ENCODE measurements at regions not wholly inside any gene's neighbourhood (a gene's known extent, or its start where the extent isn't known, plus 50 kb on each side); places are given as distances from the start of the nearest gene placed in this dataset.
"Not testable (repeated sequence)": the region's sequence is repeated elsewhere in the genome, so short reads cannot be mapped to it uniquely, and the experiment has no call there.

DNA sequence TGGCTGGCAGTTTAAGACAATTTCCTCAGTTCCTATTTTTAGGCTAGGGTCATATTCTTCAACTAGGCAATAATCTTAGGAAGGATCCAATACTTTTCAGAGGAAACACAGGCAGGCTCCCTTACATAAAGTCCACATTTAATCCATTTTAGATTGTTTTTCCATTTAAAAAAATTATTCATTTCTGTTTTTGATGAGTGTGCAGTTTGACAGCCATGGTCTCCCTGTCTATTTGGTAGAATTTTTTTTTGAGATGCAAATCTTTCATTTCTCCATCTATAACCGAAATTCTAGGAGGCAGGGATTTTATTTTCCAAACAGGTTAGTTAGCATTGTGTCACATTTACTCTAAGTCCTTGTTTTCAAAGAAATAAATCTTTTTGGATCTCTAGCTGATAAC is 326.8 kb downstream of the PPP4R3C start:
- no peak for DNase-seq

DNA sequence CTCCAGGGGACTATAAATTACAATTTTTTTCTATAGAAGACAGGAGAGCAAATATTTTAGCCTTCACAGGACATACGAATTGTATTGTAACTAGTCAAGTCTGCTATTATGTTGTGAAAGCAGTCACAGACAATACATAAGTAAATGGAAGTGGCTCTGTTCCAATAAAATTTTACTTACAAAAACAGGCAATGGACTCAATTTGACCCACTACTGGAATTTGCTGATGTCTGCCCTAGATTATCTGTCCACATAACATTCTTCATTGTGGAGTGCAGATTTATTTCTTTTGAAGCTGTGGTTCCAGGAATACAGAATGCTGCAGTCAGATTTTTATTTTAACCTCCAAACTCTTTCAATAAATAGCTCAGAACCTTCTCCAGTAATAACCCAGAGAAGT is 330.3 kb downstream of the PPP4R3C start:
- DNase-seq = no peak

DNA sequence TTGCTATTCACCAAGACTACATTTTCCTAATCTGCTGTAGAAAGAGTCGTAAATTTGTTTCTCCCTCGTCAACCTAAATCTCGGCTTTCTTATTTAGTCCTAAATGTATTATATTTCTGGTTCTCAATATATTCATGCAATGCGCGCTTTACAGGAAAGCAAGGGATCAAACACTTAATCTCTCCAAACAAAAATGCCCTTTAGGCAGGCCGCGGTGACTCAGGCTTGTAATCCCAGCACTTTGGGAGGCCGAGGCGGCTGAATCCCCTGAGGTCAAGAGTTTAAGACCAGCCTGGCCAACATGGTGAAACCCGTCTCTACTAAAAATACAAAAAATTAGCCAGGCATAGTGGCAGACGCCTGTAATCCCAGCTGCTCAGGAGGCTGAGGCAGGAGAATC is 376.0 kb downstream of the PPP4R3C start:
- not testable (repeated sequence) for DNase-seq

DNA sequence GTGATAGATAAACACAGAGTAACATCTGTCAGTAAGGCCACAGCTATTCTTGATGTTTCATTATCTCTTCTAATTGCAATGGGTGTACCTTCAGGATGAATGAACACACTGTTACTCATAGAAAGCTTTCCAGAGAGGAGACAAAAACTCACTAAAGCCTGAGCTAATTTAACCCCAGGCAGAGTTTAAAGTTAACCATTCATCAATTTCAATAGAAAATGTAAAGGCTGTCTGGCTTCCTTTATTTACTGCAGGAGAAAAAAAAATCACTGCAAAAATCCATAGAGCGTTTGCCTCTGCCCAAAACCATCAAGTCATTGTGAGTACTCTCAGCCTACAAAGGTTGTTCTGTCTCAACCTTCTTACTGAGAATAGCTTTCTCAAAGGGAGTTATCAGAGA is 376.9 kb downstream of the PPP4R3C start:
- no peak for DNase-seq

DNA sequence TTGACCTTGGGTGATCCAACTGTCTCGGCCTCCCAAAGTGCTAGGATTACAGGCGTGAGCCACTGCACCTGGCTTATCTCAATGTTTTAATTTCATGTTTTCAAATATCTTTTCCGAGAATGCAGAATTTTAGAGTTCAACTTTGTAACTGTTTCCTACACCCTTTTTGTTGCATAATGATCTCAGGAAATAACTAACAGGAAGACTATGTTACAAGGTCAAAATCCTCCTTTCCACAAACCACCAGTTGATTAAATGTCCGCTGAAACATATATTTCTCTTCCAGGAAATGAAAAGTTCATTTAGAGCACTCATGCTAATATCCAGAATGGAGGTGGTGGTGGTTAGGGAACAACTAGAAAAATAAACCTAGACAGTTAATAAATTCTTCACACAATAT is 377.8 kb downstream of the PPP4R3C start:
- no peak for DNase-seq

DNA sequence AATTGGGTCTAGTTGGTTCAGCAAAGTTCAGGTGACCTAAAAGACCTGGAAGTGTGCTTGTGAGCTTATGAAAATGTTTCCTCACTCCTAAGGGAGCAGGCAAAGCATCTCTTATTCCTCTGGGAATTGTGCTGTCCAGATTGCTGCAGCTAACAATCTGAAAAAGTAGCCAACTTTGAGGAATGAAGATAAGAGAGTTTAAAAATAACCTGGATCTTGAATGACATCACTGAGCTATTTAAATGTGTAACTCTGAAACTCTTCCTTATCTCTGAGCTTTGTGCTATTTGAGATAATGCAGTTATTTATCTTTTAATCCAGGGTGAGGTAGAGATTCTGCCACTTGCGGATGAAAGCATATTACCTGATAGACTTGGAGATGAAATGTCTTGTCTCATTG is 384.8 kb downstream of the PPP4R3C start:
- no peak for DNase-seq

DNA sequence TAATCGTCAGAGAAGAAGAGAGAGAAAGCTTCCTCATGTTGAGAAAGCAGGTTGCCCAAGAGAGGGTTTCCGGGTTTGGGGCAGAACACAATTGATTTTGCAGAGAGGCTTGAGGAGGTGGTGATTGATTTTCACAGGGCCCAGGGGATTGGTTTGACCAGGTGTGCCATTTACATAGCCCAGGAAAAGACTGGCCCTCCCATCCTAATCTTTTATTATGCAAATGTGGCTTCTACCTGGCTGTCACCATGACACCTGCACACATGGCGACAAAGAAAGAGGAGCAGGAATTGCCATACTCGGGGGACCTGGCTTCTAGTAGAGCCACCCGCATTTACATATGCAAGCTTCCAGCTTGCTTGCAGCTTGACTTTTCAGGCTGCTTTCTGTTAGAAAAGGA is 405.3 kb downstream of the PPP4R3C start:
- DNase-seq = no peak

DNA sequence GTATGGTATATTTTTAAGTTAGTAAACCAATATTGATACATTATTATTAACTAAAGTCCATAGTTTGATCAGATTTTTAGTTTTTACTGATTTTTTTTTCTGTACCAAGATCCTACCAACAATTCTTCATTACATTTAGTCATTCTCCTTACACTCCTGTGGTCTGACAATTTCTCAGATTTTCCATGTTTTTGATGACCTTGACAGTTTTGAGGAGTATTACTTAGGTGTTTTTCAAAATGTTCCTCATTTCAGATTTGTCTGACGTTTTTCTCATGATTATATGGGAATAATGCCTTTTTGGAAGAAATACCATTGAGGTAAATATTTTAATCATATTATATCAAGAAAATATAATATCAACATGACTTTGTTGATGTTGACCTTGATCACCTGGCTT is 423.8 kb downstream of the PPP4R3C start:
- no peak for DNase-seq

DNA sequence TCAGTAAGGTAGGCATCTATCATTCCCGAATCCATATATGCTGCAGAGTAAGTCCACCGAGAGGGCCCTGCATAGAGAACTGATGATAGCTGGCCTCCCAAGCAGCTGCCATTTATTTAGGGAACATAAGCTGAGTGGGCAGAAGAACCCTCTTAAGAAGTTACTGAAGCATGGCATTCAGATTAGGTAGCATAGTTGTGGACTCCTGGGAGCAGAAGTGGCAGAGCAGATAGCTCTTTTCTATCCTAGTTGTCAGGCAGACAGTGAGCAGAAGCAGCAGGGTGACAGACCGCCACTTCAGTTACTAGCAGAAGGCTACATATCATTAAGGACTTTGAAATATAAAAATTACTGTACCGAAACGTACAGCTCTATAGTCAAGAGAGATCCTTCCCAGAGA is 454.7 kb downstream of the PPP4R3C start:
- peak; percentile 71 for DNase-seq

DNA sequence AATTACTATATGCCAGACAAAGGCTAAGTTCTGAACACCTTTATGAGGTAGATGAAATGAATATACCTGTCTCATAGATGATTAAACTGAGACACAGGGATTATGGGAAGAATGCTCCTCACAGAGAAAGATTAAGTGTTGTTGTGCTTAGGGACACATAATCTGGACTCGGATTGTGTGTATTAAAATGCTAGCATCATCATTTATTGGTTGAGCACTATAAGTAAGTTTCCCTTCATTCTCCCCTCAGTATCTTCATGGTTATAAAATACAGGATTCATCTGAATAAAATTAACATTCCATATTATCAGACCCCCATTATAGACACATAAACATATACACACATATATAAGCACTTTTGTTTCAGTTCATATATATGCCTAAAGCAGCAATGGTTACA is 463.5 kb downstream of the PPP4R3C start:
- no peak for DNase-seq

DNA sequence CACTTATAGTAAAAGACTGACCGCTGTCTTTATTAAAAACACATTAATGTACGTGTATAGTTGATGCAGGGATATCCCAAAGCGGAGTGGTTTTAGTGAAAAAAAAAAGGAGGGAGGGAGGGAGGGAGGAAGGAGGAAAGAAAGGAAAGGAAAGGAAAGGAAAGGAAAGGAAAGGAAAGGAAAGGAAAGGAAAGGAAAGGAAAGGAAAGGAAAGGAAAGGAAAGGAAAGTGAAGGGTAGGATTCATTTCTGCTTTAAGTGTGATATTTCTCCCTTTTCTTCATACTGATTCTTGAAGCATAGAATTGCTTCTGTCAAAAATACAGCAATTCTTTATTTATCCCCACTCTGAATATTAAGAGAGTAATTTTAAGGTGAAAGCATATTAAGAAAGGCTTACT is 504.9 kb downstream of the PPP4R3C start:
- no peak for DNase-seq

DNA sequence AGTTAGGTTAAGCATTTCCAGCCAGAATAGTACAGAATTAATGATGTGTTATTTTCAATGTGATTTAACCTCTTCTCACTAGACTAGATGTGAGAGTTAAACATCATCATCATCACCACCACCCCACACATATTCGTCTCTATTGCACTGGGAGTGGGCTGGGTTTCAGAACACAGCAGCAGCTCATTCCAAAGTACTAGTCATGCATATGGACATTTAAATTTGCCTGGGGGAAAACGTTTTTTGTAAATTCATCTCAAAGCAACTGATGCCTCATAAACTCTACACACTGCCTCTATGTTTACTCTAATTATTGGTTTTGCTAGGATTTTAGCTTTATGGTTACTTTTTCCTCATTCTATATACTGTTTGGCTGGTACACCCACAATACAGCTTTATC is 509.1 kb downstream of the PPP4R3C start:
- DNase-seq = no peak

DNA sequence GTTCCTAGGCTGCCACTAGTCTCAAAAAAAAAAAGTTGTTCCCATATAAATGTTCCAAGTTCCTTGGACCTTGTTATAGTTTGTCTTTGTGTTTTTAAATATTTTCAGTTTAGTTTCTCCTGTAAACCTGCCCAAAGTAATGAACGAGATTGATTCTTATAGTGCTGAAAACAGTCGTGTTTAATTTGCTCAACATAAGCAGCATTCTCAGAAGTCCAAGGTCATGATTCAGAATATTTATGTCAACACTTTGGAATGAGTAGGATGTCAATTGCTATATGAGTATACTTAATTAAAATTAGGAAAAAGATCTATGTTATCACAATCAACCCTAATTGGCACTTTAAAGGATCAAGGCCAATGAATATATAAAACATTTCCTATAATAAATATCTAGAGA is 510.9 kb downstream of the PPP4R3C start:
- DNase-seq = no peak

DNA sequence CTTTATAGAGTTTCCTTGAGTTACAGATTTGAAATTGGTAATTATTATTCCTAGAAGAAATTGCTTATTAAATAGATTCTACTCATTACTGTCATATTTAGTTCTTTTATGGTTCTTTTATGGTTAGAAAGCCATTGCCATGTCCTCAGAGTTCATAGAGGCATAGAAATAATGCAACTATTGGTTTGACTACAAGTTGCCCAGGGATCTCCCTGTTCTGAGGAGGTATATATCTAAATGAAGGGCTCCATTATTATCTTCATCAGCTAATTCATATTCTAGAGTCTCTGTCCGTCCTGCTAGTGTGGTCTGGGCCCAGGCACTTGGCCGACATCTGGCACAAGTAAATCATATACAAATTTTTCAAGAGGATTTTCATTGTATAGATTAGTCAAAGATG is 535.7 kb downstream of the PPP4R3C start:
- DNase-seq = no peak

DNA sequence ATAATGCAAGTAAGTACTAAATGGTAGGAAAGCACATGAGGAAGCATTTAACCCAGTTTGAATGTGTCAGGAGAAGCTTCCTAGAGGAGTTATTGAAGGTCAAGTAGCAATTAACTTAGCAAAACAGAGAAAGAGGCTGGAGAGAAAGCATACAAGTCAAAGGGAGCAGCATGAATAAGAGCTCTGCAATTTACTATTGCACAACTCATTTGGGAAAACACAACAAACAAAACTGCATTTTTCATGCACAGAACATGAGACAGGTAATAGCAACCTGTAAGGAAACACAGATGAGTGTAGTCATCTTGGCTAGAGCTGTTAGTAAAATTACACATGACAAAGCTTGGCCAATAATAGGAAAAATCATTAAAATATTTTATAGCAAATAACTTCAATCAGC is 538.1 kb downstream of the PPP4R3C start:
- no peak for DNase-seq

DNA sequence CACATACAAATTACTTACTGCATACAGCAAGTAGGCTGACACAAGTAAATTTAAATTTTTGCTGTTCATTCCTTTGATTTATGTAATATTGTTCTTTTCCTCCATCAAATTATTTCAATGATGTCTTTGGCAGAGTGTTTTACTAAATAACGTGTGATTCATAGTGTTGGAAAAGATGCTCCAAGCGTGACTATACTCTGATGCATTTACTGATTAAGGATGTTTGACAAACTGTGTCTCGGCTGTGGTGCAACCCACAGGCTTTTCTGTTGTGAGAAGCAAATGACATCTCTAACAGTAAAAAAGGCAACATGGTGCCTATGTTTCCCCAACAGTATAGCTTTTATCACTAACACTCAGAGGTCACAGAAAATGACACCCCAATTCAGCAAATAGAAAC is 540.9 kb downstream of the PPP4R3C start:
- DNase-seq = no peak

DNA sequence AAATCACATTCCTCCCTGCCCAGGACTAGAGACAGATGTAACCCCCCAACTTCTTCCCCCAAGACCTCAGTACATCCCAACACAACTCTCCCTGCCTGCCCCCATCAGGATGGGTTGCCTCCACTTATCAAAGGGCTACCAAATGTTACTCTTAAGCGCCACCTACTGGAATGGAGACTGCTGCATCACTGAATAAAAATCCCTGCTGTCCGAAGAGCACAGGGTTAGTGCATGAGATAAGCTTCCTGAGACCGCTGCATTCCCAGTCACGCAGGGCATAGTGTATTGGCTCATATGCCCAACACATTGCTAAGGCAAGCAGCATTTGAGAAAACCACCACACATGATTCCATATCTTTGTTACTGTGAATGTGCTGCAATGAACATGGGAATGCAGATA is 544.5 kb downstream of the PPP4R3C start:
- DNase-seq = no peak

DNA sequence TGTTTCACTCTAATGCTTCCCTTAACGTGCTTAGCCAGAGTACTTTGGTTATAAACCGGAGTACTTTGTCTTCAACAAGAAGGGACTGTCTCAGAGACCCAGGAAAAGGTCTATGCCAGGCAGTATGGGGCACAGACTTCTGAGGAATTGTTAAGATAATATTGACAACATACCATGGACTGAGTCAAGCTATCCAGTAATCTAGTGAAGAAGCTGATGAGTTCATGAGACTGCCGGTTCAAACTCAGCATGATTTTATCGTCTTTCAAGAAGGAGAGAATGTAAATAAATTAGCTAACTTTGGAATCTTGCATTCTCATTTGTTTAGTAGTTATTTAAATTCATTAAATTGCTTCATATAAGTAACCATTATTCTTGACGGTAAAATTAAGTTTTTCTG is 546.1 kb downstream of the PPP4R3C start:
- no peak for DNase-seq

DNA sequence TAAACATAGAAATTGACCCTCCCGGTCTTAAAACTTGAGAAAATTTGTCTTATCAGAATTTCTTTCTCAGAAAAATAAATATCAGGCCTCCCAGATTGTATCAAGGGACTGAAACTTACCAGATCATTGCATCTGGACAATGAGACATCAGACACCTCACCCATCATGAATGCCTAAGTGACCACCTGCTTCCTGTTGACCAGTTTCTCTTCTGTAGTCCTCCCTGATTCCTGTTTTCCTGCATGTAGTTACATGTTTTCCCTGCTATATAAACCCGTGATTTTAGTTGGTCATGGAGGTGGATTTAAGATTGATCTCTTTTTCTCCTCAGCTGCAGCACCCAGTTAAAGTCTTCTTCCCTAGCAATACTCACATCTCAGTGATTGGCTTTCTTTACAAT is 548.1 kb downstream of the PPP4R3C start:
- DNase-seq = no peak

DNA sequence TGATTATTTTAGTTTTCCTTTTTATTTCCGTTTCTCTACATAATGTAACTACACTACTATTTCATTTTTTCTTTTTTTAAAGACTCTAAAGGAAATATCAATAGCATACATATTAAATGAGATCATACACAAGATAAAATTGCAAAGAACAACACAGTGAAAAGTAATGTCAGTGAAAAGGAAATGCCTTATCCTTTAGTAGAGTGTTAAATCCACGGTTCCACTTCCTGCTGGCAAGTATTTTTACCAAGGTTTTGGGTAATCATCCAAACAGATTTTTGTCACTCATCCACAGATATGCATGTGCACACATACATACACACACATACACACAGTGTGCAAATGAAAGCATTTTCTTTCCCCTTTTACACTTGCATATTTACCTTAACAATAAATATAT is 548.9 kb downstream of the PPP4R3C start:
- DNase-seq = no peak

DNA sequence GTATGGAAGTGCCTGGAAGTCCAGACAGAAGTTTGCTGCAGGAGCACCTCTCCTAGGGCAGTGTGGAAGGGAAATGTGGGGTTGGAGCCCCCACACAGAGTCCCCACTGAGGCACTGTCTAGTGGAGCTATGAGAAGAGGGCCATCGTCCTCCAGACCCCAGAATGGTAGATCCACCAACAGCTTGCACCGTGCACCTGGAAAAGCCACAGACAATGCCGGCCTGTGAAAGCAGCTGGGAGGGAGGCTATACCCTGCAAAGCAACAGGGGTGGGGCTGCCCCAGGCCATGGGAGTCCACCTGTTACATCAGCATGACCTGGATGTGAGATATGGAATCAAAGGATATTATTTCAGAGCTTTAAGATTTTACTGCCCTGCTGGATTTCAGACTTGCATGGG is 551.4 kb downstream of the PPP4R3C start:
- DNase-seq = not testable (repeated sequence)

DNA sequence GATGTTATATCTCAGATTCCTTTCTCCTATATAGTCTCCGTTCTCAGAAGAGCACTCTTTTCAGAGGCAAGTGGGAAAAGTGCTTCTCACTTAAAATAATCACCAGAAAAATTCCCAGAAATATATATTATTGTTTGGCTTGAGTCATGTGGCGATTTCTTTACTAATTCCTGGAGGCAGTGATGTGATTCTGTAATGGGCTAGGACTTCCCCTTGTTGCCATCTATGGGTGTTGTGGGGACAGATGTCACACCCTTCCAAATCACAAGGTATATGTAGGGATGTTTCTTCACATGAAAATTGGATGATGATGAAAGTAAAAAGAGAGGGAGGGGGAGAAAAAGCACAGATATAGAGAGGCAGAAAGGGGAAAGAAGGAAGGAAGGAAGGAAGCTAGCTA is 553.4 kb downstream of the PPP4R3C start:
- DNase-seq = no peak

DNA sequence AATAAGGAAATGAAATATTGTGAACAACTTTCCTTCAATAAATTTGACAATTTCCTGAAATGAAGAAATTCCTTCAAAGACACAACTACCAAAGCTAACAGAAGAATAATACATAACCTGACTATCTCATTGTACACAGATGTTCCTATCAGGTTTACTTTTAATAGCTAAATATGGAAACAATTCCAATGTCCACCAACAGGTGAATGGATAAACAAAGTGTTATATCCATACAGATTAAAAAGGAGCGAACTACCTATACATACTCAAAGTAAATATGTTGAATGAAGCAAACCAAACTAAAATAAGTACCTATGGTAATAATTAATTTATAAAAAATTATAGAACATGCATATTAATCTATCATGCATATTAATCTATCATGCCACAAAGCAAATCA is 554.9 kb downstream of the PPP4R3C start:
- no peak for DNase-seq

DNA sequence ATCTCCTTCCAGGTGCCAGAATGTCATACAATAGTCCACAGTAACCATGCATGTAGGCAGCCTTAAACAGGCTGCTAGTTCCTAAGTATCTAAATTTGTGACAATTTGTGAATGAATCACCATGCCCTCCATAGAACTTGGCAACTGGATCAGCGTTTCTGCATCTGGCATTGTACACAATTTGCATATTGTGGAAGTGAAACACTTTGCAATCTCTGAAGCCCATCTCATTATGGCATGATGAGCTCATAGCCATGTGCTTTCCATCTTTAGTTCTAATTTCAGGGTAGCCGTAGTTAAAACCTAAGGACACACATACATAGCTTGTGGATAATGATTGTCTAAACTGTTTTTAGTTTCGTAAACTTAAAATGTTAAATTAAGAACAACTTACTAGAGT is 573.6 kb downstream of the PPP4R3C start:
- DNase-seq = no peak

DNA sequence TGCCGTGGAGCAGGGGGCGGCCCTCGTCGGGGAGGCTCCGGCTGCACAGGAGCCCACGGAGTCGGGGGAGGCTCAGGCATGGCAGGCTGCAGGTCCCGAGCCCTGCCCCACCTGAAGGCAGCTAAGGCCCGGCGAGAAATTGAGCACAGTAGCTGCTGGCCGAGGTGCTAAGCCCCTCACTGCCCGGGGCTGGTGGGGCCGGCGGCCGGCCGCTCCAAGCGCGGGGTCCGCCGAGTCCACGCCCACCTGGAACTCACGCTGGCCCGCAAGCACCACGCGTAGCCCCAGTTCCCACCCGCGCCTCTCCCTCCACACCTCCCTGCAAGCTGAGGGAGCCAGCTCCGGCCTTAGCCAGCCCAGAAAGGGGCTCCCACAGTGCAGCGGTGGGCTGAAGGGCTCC is 589.4 kb downstream of the PPP4R3C start:
- no peak for DNase-seq

DNA sequence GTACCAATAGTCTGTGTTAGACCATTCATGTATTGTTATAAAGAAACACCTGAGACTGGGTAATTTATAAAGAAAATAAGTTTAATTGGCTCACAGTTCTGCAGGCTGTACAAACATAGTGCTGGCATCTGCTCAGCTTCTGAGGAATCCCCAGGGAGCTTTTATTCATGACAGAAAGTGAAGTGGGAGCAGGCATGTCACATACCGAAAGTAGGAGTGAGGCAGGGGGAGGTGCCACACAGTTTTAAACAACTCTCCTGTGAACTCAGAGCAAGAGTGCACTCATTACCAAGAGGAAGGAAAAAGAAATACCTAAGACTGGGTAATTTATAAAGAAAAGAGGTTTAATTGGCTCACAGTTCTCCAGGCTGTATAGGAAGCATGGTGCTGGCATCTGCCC is 591.2 kb downstream of the PPP4R3C start:
- DNase-seq = peak; percentile 10
